Vagina (tissue), 2 donors: ENCODE measurements at regions not wholly inside any gene's neighbourhood (a gene's known extent, or its start where the extent isn't known, plus 50 kb on each side); places are given as distances from the start of the nearest gene placed in this dataset.

Experiments used
- POLR2A ChIP-seq, 2 donors: fragments of 450-650 bp; IDR thresholded peaks; one replicate each; pipeline ENCODE4 v1.6.1; 2017; ENCODE audit warnings: antibody characterized with exemption in 2 of 2, mild to moderate bottlenecking in 2 of 2, moderate library complexity in 2 of 2
- POLR2AphosphoS5 ChIP-seq, 2 donors: sonication (generic); formaldehyde crosslinking; IDR thresholded peaks; one replicate each; pipeline ENCODE4 v1.9.0; 2017; ENCODE audit warnings: antibody characterized with exemption in 2 of 2, mild to moderate bottlenecking in 2 of 2, low read depth in 1 of 2; ENCODE audit not compliant: insufficient read depth in 1 of 2
- TF ChIP-seq, protein P1 (sequence below), 3 experiments: fragments of 450-650 bp in 2 of 3; fragments of 200-600 bp in 1 of 3; sonication (generic) in 1 of 3; IDR thresholded peaks; one replicate each; pipeline ENCODE4 v1.5.1; 2017 to 2019; ENCODE audit warnings: antibody characterized with exemption in 3 of 3, mild to moderate bottlenecking in 2 of 3, moderate library complexity in 2 of 3

DNA sequence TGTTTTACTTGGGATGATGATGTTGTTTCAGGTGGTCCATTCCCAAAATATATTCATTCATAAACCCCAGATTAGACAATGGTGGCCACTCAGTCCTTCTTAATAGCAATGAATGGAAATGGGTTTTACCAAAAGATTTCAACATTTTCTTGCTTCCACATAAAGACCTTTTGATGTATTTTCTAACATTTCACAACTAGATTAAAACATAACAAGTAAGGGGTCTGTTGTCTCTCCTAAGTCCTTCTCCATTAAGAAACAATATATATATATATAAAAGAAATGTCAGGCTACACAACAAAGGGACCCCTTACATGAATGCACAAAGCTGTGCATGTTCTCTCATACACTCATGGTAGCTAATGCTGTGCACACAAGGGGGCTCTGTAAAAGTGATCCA, 176.4 kb downstream of the ANXA2 start:
- TF ChIP-seq, protein P1, sequence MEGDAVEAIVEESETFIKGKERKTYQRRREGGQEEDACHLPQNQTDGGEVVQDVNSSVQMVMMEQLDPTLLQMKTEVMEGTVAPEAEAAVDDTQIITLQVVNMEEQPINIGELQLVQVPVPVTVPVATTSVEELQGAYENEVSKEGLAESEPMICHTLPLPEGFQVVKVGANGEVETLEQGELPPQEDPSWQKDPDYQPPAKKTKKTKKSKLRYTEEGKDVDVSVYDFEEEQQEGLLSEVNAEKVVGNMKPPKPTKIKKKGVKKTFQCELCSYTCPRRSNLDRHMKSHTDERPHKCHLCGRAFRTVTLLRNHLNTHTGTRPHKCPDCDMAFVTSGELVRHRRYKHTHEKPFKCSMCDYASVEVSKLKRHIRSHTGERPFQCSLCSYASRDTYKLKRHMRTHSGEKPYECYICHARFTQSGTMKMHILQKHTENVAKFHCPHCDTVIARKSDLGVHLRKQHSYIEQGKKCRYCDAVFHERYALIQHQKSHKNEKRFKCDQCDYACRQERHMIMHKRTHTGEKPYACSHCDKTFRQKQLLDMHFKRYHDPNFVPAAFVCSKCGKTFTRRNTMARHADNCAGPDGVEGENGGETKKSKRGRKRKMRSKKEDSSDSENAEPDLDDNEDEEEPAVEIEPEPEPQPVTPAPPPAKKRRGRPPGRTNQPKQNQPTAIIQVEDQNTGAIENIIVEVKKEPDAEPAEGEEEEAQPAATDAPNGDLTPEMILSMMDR (IDR thresholded peaks at IDR 0.05), result no peak
- TF ChIP-seq POLR2A (IDR thresholded peaks at IDR 0.05) (no peak), POLR2AphosphoS5 (IDR thresholded peaks at IDR 0.05; ENCODE audit: insufficient read depth in 1 of 2, low read depth in 1 of 2) (no peak)
